ENCODE measurements at regions not wholly inside any gene's neighbourhood (a gene's known extent, or its start where the extent isn't known, plus 50 kb on each side); places are given as distances from the start of the nearest gene placed in this dataset.

GRCh38 chr19:30634996-30635975 lies 263.1 kb downstream of the ZNF536 start:
- no peak for TF ChIP-seq EZH2 (optimal IDR thresholded peaks at IDR 0.05; ENCODE audit: low read depth, low read length)
- TF ChIP-seq CTCF (IDR thresholded peaks at IDR 0.05; ENCODE audit: low read length) = no peak
- no peak for TF ChIP-seq EZH2phosphoT487 (IDR thresholded peaks at IDR 0.05; ENCODE audit: low read length)

Data from MM.1S (cell line).